Karpas-422 (cell line): ENCODE measurements at regions not wholly inside any gene's neighbourhood (a gene's known extent, or its start where the extent isn't known, plus 50 kb on each side); places are given as distances from the start of the nearest gene placed in this dataset.

Source experiments
- DNase-seq: peaks from one replicate; pipeline ENCODE4 v3.0.0-alpha.2; 2015
- H2AFZ ChIP-seq: fragments of 200-600 bp; sonication (generic); 2 replicates; pipeline ENCODE4 v1.6.1; 2014; ENCODE audit warnings: antibody characterized with exemption, low read length, mixed read lengths
- H3K27ac ChIP-seq: fragments of 200-600 bp; sonication (generic); 2 replicates; pipeline ENCODE4 v1.5.1; 2014; ENCODE audit warnings: mild to moderate bottlenecking, low read length, moderate library complexity
- H3K27me3 ChIP-seq: fragments of 200-600 bp; sonication (generic); 2 replicates; pipeline ENCODE4 v1.6.1; 2014; ENCODE audit warnings: low read length, mixed read lengths
- H3K36me3 ChIP-seq: fragments of 200-600 bp; sonication (generic); 2 replicates; pipeline ENCODE4 v1.6.1; 2014; ENCODE audit warnings: low read length, mixed read lengths; ENCODE audit not compliant: insufficient read depth
- H3K4me1 ChIP-seq: fragments of 200-600 bp; sonication (generic); 2 replicates; pipeline ENCODE4 v1.6.1; 2014; ENCODE audit warnings: mild to moderate bottlenecking, low read length, mixed read lengths
- H3K4me2 ChIP-seq: fragments of 200-600 bp; sonication (generic); 2 replicates; pipeline ENCODE4 v1.6.1; 2014; ENCODE audit warnings: low read length, low read depth, mild to moderate bottlenecking; ENCODE audit not compliant: poor library complexity, severe bottlenecking
- H3K4me3 ChIP-seq: fragments of 200-600 bp; sonication (generic); 2 replicates; pipeline ENCODE4 v1.5.1; 2014; ENCODE audit warnings: mild to moderate bottlenecking, antibody characterized with exemption, low read length, mixed read lengths
- H3K79me2 ChIP-seq: fragments of 200-600 bp; sonication (generic); 2 replicates; pipeline ENCODE4 v1.6.1; 2014; ENCODE audit warnings: mild to moderate bottlenecking, low read length, mixed read lengths
- H3K9ac ChIP-seq: fragments of 200-600 bp; sonication (generic); 2 replicates; pipeline ENCODE4 v1.6.0; 2014; ENCODE audit warnings: low read length
- H3K9me2 ChIP-seq: fragments of 200-600 bp; sonication (generic), shearing (Covaris generic); replicated peaks from 2 replicates; pipeline ENCODE4 v1.6.0; 2014; ENCODE audit warnings: mild to moderate bottlenecking, low read length, moderate library complexity; ENCODE audit not compliant: insufficient read depth
- H3K9me3 ChIP-seq: fragments of 300-700, 200-600 bp; sonication (generic); 2 replicates; pipeline ENCODE4 v1.6.1; 2014; ENCODE audit warnings: low read length, mixed read lengths
- H4K20me1 ChIP-seq: fragments of 200-600 bp; sonication (generic); 2 replicates; pipeline ENCODE4 v1.6.1; 2014; ENCODE audit warnings: mild to moderate bottlenecking, antibody characterized with exemption, low read length, low read depth; ENCODE audit not compliant: insufficient read depth

DNA sequence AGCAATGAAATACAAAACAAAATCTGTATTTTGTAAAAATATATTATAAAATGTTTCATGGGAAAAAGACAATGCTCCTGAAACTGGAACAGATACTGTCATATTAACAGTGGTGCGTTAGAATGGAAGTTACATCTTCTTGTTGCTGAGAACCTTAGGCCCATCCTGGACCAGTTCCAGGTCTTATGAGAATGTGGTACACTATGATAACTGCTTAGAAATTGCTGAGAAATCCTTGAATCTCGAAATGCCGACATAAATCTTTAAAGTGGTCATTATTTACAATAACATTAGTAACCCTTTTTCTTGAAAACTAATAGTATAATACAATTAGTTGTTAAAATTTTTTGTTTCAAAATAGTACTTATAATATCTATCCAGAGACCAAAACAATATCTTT, 747.9 kb upstream of the NCAM2 start:
- Histone ChIP-seq H2AFZ (no peak overlapping the region), H3K36me3 (no peaks in the 10 kb centered on the region), H3K27ac (no peak overlapping the region), H3K27me3 (no peaks in the 10 kb centered on the region), H3K9ac (no peak overlapping the region), H4K20me1 (no peaks in the 10 kb centered on the region), H3K9me3 (peaks cover 35% of the 10 kb centered on the region), H3K4me2 (no peak overlapping the region), H3K9me2 (no peaks in the 10 kb centered on the region), H3K79me2 (no peaks in the 10 kb centered on the region), H3K4me1 (no peaks in the 10 kb centered on the region), H3K4me3 (no peak overlapping the region)
- no peak for DNase-seq

DNA sequence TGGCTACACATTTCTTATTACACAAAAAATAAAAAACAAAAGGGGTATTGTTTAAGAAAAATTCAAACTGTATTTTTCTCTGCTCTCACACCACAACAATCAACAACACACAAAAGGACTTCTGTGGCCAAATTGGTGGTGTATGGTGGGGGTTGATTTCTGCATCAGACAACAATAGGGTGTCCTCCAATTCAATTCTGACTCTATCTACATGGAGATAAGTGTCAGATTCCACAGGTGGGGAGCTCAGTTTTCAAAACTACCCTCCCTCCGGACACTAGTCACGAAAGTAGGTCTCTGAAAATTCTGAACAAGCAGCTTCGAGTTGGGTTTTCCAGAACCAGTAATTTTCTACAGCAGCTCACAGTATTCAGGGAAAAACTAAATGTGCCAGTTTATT, 744.9 kb upstream of the NCAM2 start:
- Histone ChIP-seq H3K9ac (no peak overlapping the region), H2AFZ (no peak overlapping the region), H3K4me1 (no peaks in the 10 kb centered on the region), H3K27me3 (no peaks in the 10 kb centered on the region), H3K36me3 (no peaks in the 10 kb centered on the region), H4K20me1 (no peaks in the 10 kb centered on the region), H3K9me3 (peaks cover 23% of the 10 kb centered on the region), H3K27ac (no peak overlapping the region), H3K9me2 (no peaks in the 10 kb centered on the region), H3K4me3 (no peak overlapping the region), H3K79me2 (no peaks in the 10 kb centered on the region), H3K4me2 (no peak overlapping the region)
- DNase-seq: no peak

DNA sequence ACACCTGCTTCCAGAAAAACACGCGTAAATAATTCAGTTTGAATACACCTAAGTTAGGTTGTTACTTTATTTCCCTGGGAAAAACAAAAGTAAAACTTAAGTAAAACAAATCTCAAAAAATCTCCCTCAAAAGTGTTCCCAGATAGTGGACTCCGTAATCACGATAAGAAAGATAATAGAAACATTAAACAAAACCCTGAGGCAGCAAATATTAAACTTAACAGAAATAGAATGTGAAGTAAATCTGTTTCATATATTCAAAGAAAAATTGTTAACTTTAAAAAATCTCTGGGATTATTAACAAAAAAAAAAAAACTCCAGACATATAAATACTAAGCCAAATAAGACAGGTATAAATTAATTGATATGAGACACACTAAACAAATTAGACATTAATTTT, 743.2 kb upstream of the NCAM2 start:
- Histone ChIP-seq H3K9me3 (peaks cover 22% of the 10 kb centered on the region), H4K20me1 (no peaks in the 10 kb centered on the region), H3K9me2 (no peaks in the 10 kb centered on the region), H3K36me3 (no peaks in the 10 kb centered on the region), H3K79me2 (no peaks in the 10 kb centered on the region), H3K27me3 (no peaks in the 10 kb centered on the region), H3K4me2 (no peak overlapping the region), H3K9ac (no peak overlapping the region), H3K4me1 (no peaks in the 10 kb centered on the region), H2AFZ (no peak overlapping the region), H3K27ac (no peak overlapping the region), H3K4me3 (no peak overlapping the region)
- DNase-seq: no peak

DNA sequence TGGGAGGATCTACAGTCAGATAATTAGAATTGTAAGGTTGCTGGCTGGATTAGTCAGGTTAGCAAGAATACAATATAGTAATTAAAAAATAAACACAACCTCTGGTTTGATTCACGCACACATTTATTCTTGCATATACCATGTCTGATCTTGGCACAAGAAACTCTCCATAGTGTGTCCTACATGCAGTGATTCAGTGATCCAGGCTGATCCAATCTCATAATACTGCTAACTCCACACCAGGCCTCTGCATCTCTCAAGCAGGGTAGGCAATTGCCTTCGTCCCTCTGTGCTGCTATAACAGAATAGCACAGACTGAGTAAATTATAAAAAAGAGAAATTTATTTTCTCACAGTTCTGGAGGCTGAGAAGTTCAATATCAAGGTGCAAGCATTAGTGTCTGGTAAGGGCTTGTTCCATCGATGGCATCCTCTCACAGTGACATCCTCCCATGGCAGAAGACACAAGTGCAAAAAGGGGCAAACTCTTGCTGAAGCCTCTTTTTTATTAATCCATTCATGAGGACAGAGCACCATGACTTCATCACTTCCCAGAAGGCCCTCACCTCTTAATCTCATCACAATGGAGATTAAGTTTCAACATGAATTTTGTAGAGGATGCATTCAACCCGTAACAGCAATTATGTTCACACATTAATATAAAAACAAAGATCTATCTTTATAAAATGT, 741.0 kb upstream of the NCAM2 start:
- Histone ChIP-seq H3K27me3 (no peaks in the 10 kb centered on the region), H2AFZ (no peak overlapping the region), H3K36me3 (no peaks in the 10 kb centered on the region), H3K4me1 (no peaks in the 10 kb centered on the region), H4K20me1 (no peaks in the 10 kb centered on the region), H3K4me2 (no peak overlapping the region), H3K27ac (no peak overlapping the region), H3K79me2 (no peaks in the 10 kb centered on the region), H3K9me2 (no peaks in the 10 kb centered on the region), H3K9me3 (peaks cover 17% of the 10 kb centered on the region), H3K4me3 (no peak overlapping the region), H3K9ac (no peak overlapping the region)
- DNase-seq: no peak

DNA sequence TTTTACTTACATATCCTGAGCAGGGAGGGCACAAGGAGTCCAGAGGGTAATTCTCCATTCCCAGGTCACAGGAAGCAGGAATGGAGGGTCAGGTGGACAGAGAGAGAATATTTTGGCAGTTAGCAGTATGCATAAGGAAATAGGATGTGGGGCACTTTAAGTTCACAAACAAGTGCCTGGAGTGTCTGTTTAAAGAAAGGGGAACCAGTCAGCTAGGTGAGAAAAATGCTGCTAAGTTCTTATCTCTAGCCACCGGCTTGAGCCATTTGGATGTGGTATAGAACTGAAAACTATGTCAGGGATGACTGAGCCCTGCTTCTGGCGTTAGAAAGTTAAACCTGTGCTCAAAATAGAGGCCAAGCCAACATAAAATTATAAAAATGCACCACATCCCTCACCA, 739.7 kb upstream of the NCAM2 start:
- Histone ChIP-seq H3K4me3 (no peak overlapping the region), H3K9me3 (peaks cover 11% of the 10 kb centered on the region), H3K9me2 (no peaks in the 10 kb centered on the region), H3K9ac (no peak overlapping the region), H3K79me2 (no peaks in the 10 kb centered on the region), H3K4me1 (no peaks in the 10 kb centered on the region), H4K20me1 (no peaks in the 10 kb centered on the region), H3K27ac (no peak overlapping the region), H3K27me3 (no peaks in the 10 kb centered on the region), H2AFZ (no peak overlapping the region), H3K4me2 (no peak overlapping the region), H3K36me3 (no peaks in the 10 kb centered on the region)
- no peak for DNase-seq

DNA sequence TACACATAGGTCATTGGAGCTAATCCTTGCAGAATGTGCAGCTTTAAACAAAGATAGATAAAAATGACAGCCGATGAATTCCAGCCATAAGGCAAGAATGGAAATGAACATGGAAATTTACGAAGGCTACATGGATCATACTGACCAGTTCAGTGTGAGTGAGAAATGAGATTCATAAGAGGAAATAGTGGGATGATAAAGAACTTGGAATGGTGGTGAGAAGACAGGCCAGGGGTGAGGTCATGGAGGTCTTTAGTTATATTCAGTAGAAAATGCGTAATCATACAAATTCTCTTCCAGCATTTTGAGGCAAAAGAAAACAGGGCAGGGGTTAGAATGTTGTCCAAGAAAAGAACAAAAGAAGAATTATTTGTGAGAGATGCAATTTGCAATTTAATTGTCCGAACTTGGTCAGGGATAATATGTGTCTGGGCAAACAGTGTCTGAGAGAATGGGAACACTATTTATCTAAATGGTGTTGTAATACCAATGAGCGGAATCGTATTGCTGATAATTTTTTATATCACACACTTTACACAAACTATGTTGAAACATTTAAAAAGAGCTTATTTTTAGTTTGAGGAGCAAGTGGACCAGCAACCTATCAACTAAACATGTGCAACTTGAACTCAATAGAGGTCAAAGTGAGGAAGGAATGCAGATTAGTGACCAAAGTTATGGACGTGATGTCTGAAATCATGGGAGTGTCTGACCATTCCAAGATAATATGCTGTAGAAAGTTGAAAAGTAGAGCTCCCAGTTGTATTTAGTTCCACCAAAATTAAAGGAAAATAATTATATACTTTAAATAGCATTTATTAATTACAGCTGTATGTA, 739.0 kb upstream of the NCAM2 start:
- Histone ChIP-seq H3K9me3 (peaks cover 9% of the 10 kb centered on the region), H3K9me2 (no peaks in the 10 kb centered on the region), H3K4me2 (no peak overlapping the region), H3K4me1 (no peaks in the 10 kb centered on the region), H4K20me1 (no peaks in the 10 kb centered on the region), H3K4me3 (no peak overlapping the region), H3K79me2 (no peaks in the 10 kb centered on the region), H3K27me3 (no peaks in the 10 kb centered on the region), H3K9ac (no peak overlapping the region), H3K27ac (no peak overlapping the region), H2AFZ (no peak overlapping the region), H3K36me3 (no peaks in the 10 kb centered on the region)
- no peak for DNase-seq

DNA sequence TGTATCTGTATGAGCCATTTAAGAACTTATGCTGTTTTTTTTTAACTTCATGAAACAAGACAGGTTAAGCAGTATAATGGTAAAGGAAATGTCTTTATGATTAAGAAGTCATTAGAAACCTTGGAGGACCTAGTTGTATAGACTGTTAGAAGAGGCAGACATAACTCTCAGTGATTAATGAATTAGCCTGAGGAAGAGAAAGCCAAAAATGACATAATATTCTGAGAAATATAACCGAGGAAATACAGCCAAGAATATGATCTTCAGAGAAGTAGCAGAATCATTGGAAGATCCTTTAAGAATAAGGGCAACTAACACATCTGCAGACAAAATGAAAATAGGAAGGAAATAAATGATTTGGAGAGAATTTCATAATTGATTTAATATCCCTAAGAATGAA, 738.1 kb upstream of the NCAM2 start:
- Histone ChIP-seq H3K4me2 (no peak overlapping the region), H3K79me2 (no peaks in the 10 kb centered on the region), H4K20me1 (no peaks in the 10 kb centered on the region), H3K9me3 (peaks cover 8% of the 10 kb centered on the region), H3K4me1 (no peaks in the 10 kb centered on the region), H3K9ac (no peak overlapping the region), H2AFZ (no peak overlapping the region), H3K27ac (no peak overlapping the region), H3K4me3 (no peak overlapping the region), H3K9me2 (no peaks in the 10 kb centered on the region), H3K36me3 (no peaks in the 10 kb centered on the region), H3K27me3 (no peaks in the 10 kb centered on the region)
- DNase-seq: no peak

DNA sequence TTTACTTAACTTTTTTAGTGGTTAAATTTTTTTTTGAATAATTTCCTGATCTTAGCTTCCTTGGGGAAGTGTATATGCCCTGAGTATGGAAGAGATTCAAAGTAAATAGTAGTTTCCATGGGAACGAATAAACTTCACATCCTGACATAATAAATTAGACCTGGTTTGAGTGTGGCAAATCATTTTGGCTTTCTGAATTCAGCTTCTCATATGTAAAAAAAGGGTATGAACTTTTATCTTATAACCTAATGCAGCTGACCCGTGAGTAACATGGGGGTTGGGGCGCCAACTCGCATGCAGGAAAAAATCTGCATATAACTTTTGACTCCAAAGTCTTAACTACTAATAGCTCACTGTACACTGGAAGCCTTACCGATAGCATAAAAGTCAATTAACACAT, 736.8 kb upstream of the NCAM2 start:
- Histone ChIP-seq H4K20me1 (no peaks in the 10 kb centered on the region), H3K4me2 (no peak overlapping the region), H3K9me3 (peaks cover 12% of the 10 kb centered on the region), H3K9me2 (no peaks in the 10 kb centered on the region), H3K36me3 (no peaks in the 10 kb centered on the region), H3K79me2 (no peaks in the 10 kb centered on the region), H3K9ac (no peak overlapping the region), H3K4me3 (no peak overlapping the region), H2AFZ (no peak overlapping the region), H3K4me1 (no peaks in the 10 kb centered on the region), H3K27ac (no peak overlapping the region), H3K27me3 (no peaks in the 10 kb centered on the region)
- no peak for DNase-seq
